ENCODE measurements at regions not wholly inside any gene's neighbourhood (a gene's known extent, or its start where the extent isn't known, plus 50 kb on each side); places are given as distances from the start of the nearest gene placed in this dataset.

DNA sequence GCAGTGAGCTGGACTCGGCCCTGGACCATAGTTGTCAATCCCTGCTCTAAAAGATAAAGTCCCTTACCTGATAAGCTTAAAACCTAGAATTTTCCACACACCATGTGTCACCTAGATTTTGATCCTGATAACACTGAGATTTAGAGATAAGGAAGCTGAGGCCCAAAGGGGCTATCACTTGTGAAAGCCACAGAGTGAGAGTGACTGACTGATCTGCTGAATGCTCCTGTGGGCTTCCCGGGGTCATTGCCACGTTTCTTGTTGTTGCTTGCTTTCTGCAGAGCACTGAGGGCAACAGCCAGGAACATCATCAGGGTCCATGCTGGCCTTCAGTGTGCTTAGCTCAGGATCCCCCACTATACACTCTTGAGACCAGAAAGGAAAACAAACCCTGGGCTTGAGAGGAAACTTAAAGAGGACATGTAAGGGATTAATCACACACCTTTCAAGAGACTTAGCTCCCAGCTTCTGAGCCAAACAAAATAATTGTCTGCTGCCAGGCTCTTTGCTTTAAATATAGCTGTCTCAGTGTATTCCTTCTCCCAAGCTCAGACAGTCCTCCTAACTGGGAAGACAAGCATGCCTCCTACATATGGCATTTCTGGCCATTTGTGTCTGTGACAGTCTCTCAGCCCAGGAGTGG lies 82.6 kb upstream of the ARHGAP5 start:
- peak; percentile 12 for DNase-seq (ENCODE audit: low read depth)

DNA sequence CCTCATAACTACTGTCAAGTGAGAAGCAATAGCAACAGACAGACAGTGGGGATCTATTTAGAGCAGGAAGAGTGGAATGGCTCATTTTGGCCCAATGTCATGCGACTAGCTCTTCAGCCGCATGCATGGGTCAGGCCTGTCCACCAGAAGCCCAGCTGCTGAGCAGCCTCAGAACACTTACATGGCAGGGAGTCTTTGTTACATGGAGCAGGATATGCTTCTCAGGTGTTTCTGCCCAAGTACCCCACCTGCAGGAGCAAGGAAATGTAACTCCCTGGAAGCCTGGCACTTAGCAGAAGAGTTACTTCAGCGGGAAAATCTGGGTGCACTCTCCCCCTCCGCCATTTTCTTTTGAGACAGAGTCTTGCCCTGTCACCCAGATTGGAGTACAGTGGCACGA lies 73.5 kb upstream of the ARHGAP5 start:
- DNase-seq (ENCODE audit: low read depth) = no peak

DNA sequence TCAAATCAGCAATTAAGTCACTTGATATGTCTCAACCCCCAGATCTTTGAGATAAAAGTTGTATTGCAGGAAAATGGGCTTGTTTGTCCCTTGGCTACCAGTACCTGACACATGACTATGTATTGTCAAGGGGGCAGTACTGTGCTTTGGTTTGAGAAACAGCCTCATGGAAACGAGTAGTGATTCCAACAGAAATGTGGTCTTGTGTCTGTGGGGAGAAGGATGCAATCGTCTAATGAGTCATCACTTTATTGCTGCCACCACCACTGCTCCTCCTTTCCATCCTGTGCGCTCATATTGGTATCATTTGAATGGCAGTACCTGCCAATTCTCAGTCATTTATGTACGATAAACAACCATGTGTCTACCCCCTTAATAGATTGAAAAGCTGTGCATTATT lies 72.8 kb upstream of the ARHGAP5 start:
- DNase-seq (ENCODE audit: low read depth) = peak; percentile 95

DNA sequence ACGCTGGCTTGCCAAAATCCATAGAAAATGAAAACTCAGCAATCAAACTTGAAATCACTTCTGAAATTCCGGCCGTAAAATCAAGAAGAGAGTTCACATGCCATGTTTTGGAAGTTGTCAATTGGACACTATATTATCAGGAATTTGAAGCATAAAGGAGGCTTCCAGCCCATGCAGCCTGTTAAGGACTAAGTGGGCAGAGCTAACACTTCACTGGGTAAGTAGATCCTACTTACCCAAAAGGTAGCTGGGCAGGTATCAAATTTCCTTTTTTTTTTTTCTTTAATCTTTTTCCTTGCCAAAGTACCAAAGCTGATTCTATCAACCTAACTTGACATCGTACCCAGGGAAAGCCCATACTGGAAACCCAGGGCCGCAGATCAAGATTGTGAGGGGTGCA lies 71.5 kb upstream of the ARHGAP5 start:
- no peak for DNase-seq (ENCODE audit: low read depth)

DNA sequence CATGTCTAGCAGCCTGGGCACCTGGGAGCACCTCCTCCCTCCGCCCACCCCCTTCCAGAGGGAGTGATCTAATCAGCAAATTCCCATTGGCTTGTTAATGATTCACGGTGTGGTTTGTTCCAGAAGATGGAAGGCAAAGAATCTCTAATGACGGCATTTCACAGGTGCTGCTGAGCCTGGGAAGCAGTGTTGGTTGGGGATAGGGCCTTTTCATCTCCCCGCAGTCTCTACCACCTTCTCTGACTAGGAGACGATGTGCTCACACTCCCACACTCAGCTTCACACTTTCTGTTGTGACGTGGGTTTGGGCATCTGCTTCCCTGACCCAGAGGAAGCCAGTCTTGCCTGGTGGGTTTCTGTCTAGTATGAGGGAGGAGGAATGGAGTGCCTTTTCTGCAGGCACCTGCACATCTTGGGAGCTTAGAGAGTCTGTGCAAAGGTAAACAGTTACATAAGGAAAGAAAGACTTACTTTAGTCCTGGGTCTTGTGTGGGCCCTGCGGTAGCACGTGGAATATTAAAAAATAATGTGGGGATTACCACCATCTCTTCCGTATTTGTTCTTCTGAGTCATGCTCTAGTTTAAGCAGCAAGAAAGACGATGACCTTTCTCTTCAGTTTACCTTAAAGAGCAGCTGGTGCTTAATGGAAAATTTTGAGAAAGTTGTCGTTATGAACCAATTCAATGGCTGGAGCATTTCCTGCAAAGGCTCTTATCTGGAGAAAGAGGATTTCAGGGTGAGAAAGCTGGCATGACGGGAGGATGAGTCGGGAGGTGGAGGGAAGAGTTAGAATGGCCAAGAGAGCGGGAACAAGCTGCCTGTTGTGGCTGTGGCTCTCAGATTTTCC lies 70.6 kb upstream of the ARHGAP5 start:
- peak; percentile 84 for DNase-seq (ENCODE audit: low read depth)

DNA sequence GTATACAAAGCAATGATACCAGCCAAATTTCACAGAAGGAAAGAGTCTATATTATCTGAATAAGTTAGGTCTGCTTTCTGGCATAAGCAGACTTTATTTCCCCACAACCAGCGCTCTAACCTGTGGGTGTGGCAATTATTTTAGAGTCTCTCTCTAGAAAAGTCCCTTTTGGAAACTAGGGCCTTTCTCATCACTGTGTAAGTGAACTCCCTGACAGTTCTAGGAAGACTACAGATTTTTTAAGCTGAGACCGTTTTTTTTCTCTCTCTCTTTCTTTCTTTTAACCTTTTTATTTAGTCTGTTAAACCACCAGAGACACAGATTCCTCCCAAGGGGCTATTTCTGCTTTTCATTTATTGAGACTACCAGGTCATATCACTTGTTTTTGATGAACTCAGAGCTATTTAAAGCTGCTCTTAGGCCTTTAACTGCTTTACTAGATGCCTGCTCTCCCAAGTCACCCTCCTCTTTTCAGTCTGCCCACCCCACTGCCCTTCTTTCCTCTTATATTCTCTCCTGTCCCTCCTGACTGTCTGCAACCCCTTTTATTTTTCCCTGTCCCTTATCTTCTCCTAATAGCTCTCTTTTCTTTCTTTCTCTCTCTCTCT lies 69.2 kb upstream of the ARHGAP5 start:
- DNase-seq (ENCODE audit: low read depth) = no peak

DNA sequence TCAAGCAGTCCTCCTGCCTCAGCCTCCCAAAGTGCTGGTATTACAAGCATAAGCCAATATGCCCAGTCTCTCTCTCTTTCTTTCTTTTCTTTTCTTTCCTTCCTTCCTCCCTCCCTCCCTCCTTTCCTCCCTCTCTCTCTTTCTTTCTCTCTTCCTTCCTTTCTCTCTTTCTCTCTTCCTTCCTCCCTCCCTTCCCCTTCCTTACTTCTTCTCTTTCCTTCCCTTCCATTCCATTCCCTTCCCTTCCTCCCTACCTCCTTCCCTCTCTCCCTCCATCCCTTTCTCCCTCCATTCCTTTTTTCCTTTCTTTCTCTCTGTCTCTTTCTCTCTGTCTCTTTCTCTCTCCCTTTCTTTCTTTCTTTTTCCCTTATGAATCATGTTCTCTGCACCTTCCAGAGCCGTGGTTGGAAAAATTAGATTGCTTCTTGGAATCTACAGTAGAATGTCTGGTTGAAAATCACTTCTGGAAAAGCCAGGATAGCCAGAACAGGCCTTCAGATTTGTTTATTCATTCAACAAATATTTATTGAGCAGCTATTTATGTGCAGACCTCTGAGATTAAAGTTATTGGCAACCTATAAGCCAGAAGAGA lies 68.4 kb upstream of the ARHGAP5 start:
- DNase-seq (ENCODE audit: low read depth) = no peak

DNA sequence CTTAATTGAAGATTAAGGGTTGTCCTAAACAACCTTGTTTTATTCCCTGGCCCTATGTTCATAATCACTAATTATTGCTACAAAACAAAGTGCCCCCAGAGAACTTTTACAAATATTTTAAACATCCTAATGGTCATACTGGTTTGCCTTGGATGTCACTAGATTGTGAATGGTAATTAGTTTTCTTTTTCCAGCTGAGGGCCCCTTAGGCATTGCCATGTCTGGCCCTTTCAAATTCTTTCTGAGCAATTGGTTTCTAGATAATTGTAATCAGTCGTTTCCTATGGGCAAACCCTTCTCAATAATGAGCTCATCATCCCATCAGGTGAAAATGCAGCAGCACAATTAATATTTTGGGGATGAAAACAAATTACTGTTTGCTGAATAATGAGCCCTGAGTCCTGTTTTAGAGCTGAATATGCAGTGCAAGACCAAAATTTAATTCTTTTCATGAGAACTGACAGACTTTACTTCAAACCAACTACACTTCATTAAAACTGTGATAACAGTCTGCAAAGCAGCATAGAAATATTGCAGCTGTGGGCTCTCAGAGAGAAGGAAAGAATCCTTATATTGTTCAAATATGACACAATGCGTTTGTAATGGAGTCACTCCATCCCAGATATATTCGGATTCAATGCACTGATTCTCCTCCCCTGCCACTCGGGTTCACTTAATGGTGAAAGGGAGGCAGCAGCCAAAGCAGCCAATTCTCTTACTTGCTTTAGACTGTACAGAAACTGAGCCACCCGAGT lies 67.7 kb upstream of the ARHGAP5 start:
- no peak for DNase-seq (ENCODE audit: low read depth)

DNA sequence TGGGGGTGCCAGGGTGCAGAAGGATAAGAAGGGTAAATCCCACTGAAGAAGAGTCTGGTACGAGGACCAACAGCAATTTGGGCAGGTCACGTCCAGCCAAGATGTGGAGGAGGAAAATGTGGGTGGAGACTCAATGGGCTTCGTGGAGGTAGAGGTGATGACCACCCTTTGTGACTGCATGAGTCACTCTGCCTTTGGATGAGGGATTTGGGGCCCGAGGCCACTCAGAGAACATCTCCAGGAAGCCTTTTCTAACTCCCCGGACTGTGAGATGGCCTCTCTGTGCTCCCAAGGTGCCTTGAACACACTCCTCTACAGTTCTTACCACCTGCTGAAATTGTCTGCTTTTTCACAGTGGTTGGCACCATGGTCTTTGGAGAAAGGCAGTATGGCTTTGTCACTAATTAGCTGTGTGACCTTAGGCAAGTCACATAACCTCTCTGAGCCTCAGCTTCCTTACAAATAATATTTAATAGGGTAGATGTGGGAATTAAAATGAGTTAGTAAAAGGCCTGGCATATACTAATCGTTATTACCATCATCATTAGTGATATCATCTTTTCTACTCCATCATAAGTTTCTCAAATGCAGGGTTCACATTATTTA lies 67.0 kb upstream of the ARHGAP5 start:
- peak; percentile 25 for DNase-seq (ENCODE audit: low read depth)

DNA sequence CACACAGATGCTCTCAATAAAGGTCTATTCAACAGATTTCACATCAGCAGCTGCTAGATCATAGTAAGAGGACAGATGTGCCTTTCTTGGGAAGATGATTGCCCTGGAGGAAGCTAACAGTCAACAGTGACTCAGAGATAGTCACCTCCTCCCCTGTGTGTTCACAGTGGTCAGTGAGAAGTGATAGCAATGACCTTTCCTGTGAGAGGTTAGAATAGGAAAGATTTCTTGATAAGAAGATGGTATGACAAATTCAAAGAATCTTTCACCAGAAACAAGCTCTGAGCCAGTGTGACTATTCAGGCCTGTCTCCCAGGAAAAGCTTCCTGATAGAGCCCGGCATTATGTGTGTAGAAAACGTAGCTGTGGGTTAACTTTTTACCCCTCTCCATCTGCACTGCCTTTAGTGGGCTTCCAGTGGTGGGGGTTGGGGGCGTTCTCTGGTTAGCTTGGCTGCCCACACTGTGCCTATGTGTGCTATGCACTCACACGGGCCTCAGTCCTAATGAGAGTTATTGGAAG lies 66.4 kb upstream of the ARHGAP5 start:
- DNase-seq (ENCODE audit: low read depth) = peak; percentile 94

DNA sequence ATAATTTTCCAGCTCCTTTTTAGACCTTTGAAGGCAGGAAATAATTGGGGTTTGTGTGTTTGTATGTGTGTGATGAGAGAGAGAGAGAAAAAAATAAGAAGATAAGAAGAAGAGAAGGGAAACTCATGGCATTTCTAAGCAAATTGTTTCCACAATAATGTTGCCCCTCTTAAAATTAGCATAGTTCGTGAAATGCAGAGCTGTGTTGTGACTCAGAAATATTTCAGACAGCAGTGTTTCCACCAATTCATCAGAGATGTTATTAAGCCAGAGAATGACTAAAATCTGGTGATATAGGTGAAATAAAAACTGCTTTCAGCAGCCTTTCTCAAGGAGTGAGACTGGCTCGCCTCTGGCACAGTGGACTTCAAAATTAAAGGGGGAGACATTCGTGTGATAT lies 65.9 kb upstream of the ARHGAP5 start:
- DNase-seq (ENCODE audit: low read depth) = peak; percentile 36

DNA sequence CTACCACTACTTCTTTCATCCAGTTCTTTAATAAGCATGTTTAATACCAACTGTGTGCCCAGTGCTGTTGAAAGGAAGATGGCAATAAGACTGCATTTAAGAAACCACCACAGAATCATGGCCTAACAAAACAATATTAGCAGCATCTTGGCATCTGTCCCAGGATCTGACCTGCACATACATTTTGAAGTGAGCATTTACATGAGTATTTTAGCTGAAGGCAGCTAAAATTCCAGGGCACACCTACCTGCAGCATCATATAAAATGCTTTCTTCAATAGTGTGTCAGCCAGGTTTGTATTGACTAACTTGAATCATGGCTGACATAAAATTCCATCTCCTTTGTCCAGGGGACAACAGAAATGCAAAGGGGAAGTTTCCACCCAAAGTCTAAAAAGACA lies 65.0 kb upstream of the ARHGAP5 start:
- peak; percentile 20 for DNase-seq (ENCODE audit: low read depth)

DNA sequence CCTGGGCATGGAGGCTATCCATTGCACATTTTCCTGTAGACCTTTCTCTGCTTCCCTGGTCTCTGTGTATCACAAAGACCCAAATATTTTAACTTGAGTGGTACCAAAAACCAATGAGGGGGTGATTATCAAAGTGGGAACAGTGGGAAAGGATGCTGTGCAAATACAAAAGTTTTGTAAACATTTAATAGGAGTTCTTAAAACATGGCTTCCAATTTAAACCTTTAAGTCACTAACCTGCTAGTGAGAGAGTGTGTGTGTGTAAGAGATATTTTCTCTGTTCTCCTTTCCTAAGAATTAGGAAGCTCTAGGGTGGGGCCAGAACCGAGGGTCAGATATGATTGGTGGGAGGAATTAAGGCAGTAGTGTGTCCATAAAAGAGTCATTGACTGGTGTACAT lies 64.5 kb upstream of the ARHGAP5 start:
- no peak for DNase-seq (ENCODE audit: low read depth)

DNA sequence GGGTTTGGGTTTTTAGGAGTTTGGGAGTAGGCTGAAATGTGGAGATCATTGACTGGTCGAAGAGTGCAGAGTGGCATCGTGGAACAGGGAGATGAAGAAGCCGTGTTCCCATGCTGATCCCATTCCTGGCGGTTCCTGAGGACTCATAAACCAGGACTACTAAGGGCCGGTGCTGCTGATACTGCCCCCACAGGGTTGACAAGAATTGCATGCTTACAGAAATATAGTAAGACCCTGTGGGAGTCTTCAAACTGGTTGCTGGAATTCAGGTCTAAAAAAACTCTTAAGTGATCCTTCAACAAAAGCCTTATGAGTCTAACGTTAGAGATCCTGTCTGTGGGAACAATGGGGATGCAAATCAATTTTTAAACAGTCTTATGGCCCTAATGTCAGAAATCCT lies 64.0 kb upstream of the ARHGAP5 start:
- no peak for DNase-seq (ENCODE audit: low read depth)

DNA sequence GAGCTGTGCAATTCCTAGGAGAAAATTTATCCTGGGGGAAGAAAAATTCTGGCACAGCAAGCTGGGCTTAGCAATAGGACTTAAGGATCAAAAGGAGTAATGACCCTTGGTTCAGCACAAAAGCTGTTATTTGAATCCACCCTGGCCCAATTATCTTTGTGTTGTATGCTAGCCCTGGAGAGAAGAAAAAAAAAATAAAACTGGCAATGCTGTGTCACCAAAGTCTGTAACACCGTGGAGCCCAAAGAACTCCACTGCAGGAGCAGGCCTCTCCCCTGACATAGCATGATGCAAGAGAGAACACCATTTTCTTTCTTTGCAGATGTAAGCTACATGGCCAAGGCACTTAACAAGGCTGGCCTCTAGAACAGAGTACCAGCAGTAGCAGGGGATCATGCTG lies 63.0 kb upstream of the ARHGAP5 start:
- DNase-seq (ENCODE audit: low read depth) = no peak

DNA sequence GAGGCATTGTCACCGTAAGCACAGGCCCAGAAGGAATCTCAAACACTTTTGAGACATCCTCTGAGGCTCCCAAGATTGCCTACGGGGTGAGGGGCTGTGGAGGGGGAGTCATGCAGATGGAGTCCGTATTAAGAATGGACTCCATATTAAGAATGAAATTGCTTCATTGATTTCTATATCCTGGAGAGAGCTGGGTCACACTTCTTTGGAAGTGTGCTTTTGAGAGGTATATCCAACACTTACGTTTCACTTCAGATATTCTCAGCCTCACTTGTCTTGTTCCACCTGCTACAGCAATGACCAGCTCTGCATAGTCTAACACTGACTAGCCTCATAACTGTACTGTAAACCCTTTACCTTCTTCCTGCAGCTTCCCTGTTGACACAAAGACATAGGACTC lies 62.6 kb upstream of the ARHGAP5 start:
- no peak for DNase-seq (ENCODE audit: low read depth)

DNA sequence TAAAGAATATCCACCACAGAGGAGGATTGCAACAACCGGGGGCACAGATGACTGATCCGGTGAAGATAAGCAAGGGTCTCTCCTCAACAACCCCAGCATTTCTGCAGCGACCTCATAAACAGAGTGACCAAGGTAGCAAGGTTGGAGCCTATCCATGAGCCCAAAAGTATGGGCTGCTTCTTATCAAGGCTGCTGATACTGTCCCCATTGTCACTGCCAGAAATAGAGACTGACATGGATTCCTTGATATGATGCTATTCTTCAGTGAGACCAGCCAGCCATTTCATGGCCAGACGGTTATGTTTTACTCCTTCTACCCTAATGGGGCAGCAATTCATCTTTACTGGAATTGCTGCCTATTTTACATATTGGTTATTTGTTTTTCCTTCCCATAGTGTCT lies 61.9 kb upstream of the ARHGAP5 start:
- DNase-seq (ENCODE audit: low read depth) = no peak

DNA sequence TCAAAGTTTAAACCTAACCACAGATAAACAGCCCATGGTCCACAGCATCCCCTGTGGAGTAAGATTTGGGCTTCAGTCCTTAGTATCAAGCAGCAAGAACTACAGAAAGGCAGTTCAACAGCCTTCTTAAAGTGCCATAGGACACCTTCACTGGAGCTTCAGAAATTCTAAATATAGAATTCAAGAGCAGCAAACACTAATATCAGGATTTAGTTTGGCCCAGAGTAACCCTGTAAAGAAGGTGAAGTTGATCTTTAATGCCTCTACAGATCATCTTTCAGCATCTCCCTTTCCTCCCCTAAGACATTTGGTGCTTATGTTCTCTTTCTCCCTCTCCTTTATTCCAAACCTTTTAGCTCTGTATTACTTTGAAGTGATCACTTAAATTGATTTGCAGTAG lies 59.5 kb upstream of the ARHGAP5 start:
- DNase-seq (ENCODE audit: low read depth) = no peak

DNA sequence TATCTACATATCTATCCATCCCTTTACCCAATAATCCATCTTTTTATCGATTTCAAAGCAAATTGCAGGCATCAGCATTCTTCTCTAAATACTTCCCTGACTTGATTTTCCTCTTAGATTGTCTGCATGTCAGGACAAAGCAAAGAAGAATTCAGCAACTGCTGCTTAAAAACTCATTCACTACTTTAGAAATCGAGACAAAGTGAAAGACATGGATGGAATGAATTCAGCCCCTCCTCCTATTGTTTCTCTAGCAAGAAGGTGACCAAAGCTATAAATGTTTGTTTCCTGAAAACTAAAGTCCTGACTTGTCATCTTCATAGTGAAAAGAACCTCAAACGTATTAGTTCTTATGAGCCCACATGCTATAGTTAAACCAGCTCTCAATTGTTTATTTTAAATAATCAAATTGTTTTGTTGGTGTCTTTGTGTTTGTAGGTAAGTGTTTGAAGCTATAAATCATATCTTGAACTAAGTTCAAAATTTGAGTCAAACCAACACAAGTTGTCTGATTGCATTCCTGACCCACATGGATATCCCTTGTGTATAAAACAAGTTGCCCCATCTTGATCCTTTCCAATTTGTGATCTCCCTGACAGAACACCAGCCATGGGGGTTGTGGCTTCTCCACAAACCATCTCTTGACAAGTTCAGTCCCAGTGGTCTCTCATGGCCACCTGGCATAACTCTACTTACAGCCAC lies 58.6 kb upstream of the ARHGAP5 start:
- DNase-seq (ENCODE audit: low read depth) = no peak

DNA sequence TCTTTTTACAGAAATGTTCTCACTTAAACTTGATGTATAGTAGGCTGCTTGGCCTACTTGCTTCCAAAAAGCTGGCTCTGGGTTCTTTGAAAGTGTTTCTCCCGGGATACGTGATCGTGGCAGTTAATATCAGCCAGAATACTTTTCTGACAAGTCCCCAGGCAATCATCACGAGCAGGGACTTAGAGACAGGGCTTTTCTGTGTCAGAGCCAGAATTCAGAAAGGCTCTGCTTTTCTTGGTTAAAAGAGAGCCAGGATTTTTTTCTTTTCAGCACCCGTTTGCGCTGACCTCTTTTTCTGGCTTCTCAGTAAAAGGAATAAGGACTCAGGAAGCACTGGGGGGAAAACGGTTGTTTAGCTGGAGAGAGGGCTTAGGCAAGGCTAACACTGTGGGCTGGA lies 57.8 kb upstream of the ARHGAP5 start:
- DNase-seq (ENCODE audit: low read depth) = no peak

All from HT1080 (cell line).